Small intestine (tissue), 7 donors: ENCODE measurements at regions not wholly inside any gene's neighbourhood (a gene's known extent, or its start where the extent isn't known, plus 50 kb on each side); places are given as distances from the start of the nearest gene placed in this dataset.

Source experiments
- DNase-seq, 2 donors: peaks; one replicate each; pipeline versions ENCODE4 v3.0.0 to v3.0.0-alpha.2; 2013
- FAIRE-seq: peaks from 2 replicates; lab custom pipeline; 2012; peaks lifted over from hg19 to GRCh38; lab: Jason Lieb, UNC
- H3K27ac ChIP-seq, 3 donors: one replicate each; pipeline ENCODE4 v1.5.1; 2013; ENCODE audit warnings: low read length in 2 of 3, mild to moderate bottlenecking in 2 of 3, control low read depth in 1 of 3, inconsistent platforms in 1 of 3, low read depth in 1 of 3, moderate library complexity in 1 of 3
- H3K27me3 ChIP-seq, 3 donors: one replicate each; pipeline ENCODE4 v1.6.1; 2013; ENCODE audit warnings: low read length in 3 of 3, inconsistent platforms in 1 of 3; ENCODE audit not compliant: control insufficient read depth in 3 of 3, insufficient read depth in 3 of 3
- H3K36me3 ChIP-seq, 3 donors: one replicate each; pipeline ENCODE4 v1.6.1; 2013; ENCODE audit warnings: low read length in 3 of 3, inconsistent platforms in 1 of 3, low read depth in 1 of 3, mild to moderate bottlenecking in 1 of 3, moderate library complexity in 1 of 3; ENCODE audit not compliant: control insufficient read depth in 3 of 3, insufficient read depth in 2 of 3
- H3K4me1 ChIP-seq, 3 donors: one replicate each; pipeline ENCODE4 v1.6.1; 2013; ENCODE audit warnings: low read length in 2 of 3, inconsistent platforms in 1 of 3, low read depth in 1 of 3, mild to moderate bottlenecking in 1 of 3, moderate library complexity in 1 of 3; ENCODE audit not compliant: control insufficient read depth in 3 of 3, insufficient read depth in 2 of 3
- H3K4me3 ChIP-seq, 3 donors: one replicate each; pipeline ENCODE4 v1.5.1; 2013; ENCODE audit warnings: low read length in 3 of 3, control low read depth in 1 of 3, inconsistent platforms in 1 of 3, low read depth in 1 of 3, mild to moderate bottlenecking in 1 of 3, moderate library complexity in 1 of 3
- H3K9me3 ChIP-seq, 2 donors: one replicate each; pipeline ENCODE4 v1.6.1; 2013; ENCODE audit warnings: low read depth in 1 of 2, low read length in 1 of 2; ENCODE audit not compliant: control insufficient read depth in 2 of 2, insufficient read depth in 1 of 2
- WGBS, 3 donors: extraction: QIAGEN DNeasy Blood & Tissue Kit; methylation state at CpG; one replicate each; pipeline ENCODE4 v1.1.7; 2013; 5-methylcytosine and 5-hydroxymethylcytosine counted together
- donor health status: healthy with polysubstance abuse.
- donor health status: control.
- donor health status: control.
- donor health status: Bipolar disorder and iron deficiency.
- donor health status: healthy.

- Histone ChIP-seq H3K27ac (no peak overlapping the region), H3K27me3 (peaks cover 0 to 6% (median 4%) of the 10 kb centered on the region in 3 donors), H3K4me1 (no peaks in the 10 kb centered on the region), H3K9me3 (peaks cover 0 to 18% of the 10 kb centered on the region in 2 donors), H3K4me3 (no peak overlapping the region), H3K36me3 (no peaks in the 10 kb centered on the region)
- 74 to 94% (median 90%) methylated on average over 4 of the region's 4 CpGs for whole genome bisulfite sequencing, 3 donors
- DNase-seq (no peak), FAIRE-seq (no peak)
Measured at GRCh38 chr17:79513206-79513605, 97.6 kb downstream of the RBFOX3 start.

- FAIRE-seq (no peak), DNase-seq (no peak)
- Histone ChIP-seq H3K27me3 (peaks cover 0 to 6% (median 0%) of the 10 kb centered on the region in 3 donors), H3K4me3 (no peak overlapping the region), H3K36me3 (no peaks in the 10 kb centered on the region), H3K27ac (no peak overlapping the region), H3K9me3 (peaks cover 0 to 18% of the 10 kb centered on the region in 2 donors), H3K4me1 (no peaks in the 10 kb centered on the region)
- 88 to 97% (median 95%) methylated on average over 12 of the region's 12 CpGs for WGBS, 3 donors
Measured at GRCh38 chr17:79511471-79511870, 99.4 kb downstream of the RBFOX3 start.

GRCh38 chr17:79510071-79510470 lies 100.8 kb downstream of the RBFOX3 start:
- Histone ChIP-seq H3K4me1 (no peaks in the 10 kb centered on the region), H3K9me3 (peaks cover 0 to 18% of the 10 kb centered on the region in 2 donors), H3K27ac (no peak overlapping the region), H3K4me3 (no peak overlapping the region), H3K36me3 (no peaks in the 10 kb centered on the region), H3K27me3 (peaks cover 0 to 6% (median 0%) of the 10 kb centered on the region in 3 donors)
- WGBS, 3 donors = 86 to 90% (median 87%) methylated on average over 17 to 18 of the region's 18 CpGs
- DNase-seq (no peak), FAIRE-seq (no peak)

- H3K4me3 ChIP-seq = no peak overlapping the region
- H3K27ac ChIP-seq = no peak overlapping the region
- H3K4me1 ChIP-seq = no peaks in the 10 kb centered on the region
- H3K27me3 ChIP-seq = peaks cover 0 to 6% (median 0%) of the 10 kb centered on the region in 3 donors
- DNase-seq = no peak
- WGBS, 3 donors = 66 to 75% (median 74%) methylated on average over 14 of the region's 14 CpGs
- H3K36me3 ChIP-seq = no peaks in the 10 kb centered on the region
- peaks cover 0 to 18% of the 10 kb centered on the region in 2 donors for H3K9me3 ChIP-seq
- no peak for FAIRE-seq
Measured at GRCh38 chr17:79509490-79509889, 101.4 kb downstream of the RBFOX3 start.

GRCh38 chr17:79509008-79509407 lies 101.8 kb downstream of the RBFOX3 start:
- no peak for FAIRE-seq
- no peak overlapping the region for H3K27ac ChIP-seq
- no peaks in the 10 kb centered on the region for H3K4me1 ChIP-seq
- 74 to 83% (median 82%) methylated on average over 18 of the region's 18 CpGs for WGBS, 3 donors
- peaks cover 0 to 4% (median 0%) of the 10 kb centered on the region in 3 donors for H3K27me3 ChIP-seq
- no peak for DNase-seq
- peaks cover 0 to 18% of the 10 kb centered on the region in 2 donors for H3K9me3 ChIP-seq
- H3K4me3 ChIP-seq = no peak overlapping the region
- H3K36me3 ChIP-seq = no peaks in the 10 kb centered on the region

GRCh38 chr17:79508291-79508716 lies 102.5 kb downstream of the RBFOX3 start:
- DNase-seq (no peak), FAIRE-seq (no peak)
- no peak overlapping the region for H3K4me3 ChIP-seq
- no peak overlapping the region for H3K27ac ChIP-seq
- H3K4me1 ChIP-seq = no peaks in the 10 kb centered on the region
- WGBS, 3 donors = 54 to 69% (median 68%) methylated on average over 20 to 22 of the region's 22 CpGs
- peaks cover 0 to 12% of the 10 kb centered on the region in 2 donors for H3K9me3 ChIP-seq
- H3K27me3 ChIP-seq = no peaks in the 10 kb centered on the region
- H3K36me3 ChIP-seq = no peaks in the 10 kb centered on the region

- Histone ChIP-seq H3K27me3 (no peaks in the 10 kb centered on the region), H3K36me3 (no peaks in the 10 kb centered on the region), H3K27ac (no peak overlapping the region), H3K4me1 (no peaks in the 10 kb centered on the region), H3K4me3 (no peak overlapping the region), H3K9me3 (peaks cover 0 to under 1% of the 10 kb centered on the region in 2 donors)
- DNase-seq (no peak), FAIRE-seq (no peak)
- WGBS, 3 donors = 73 to 85% (median 85%) methylated on average over 9 to 10 of the region's 10 CpGs
Measured at GRCh38 chr17:79506955-79507354, 103.9 kb downstream of the RBFOX3 start.

- no peak overlapping the region for H3K4me3 ChIP-seq
- H3K27ac ChIP-seq = no peak overlapping the region
- 85 to 94% (median 93%) methylated on average over 24 of the region's 24 CpGs for WGBS, 3 donors
- H3K4me1 ChIP-seq = peaks cover 0 to 3% (median 0%) of the 10 kb centered on the region in 3 donors
- no peaks in the 10 kb centered on the region for H3K27me3 ChIP-seq
- no peaks in the 10 kb centered on the region for H3K9me3 ChIP-seq
- DNase-seq (no peak), FAIRE-seq (no peak)
- no peaks in the 10 kb centered on the region for H3K36me3 ChIP-seq
Measured at GRCh38 chr17:79506150-79506870, 104.5 kb downstream of the RBFOX3 start.
